Astrocyte (in vitro differentiated cells and primary cell): ENCODE measurements at regions not wholly inside any gene's neighbourhood (a gene's known extent, or its start where the extent isn't known, plus 50 kb on each side); places are given as distances from the start of the nearest gene placed in this dataset.

ENCODE experiments used
- DNase-seq: peaks from one replicate; pipeline ENCODE4 v3.0.0-alpha.2; 2010; ENCODE audit warnings: low read depth
- FAIRE-seq: peaks from 2 replicates; lab custom pipeline; 2011; peaks lifted over from hg19 to GRCh38; lab: Jason Lieb, UNC
- H2AFZ ChIP-seq: 2 replicates; pipeline ENCODE4 v1.6.0; 2012; ENCODE audit warnings: low read depth, low read length, inconsistent platforms
- H3K27ac ChIP-seq: 2 replicates; pipeline ENCODE4 v1.5.1; 2011; ENCODE audit warnings: low read depth, low read length, inconsistent platforms
- H3K27me3 ChIP-seq: 2 replicates; pipeline ENCODE4 v1.6.0; 2011; ENCODE audit warnings: low read length, inconsistent platforms; ENCODE audit not compliant: insufficient read depth
- H3K36me3 ChIP-seq: 2 replicates; pipeline ENCODE4 v1.5.1; 2011; ENCODE audit warnings: low read length, inconsistent platforms; ENCODE audit not compliant: insufficient read depth
- H3K4me1 ChIP-seq: 2 replicates; pipeline ENCODE4 v1.5.1; 2011; ENCODE audit warnings: low read length, inconsistent platforms; ENCODE audit not compliant: insufficient read depth
- H3K4me2 ChIP-seq: 2 replicates; pipeline ENCODE4 v1.6.0; 2012; ENCODE audit warnings: low read length, inconsistent platforms
- H3K4me3 ChIP-seq: 2 replicates; pipeline ENCODE4 v1.5.1; 2011; ENCODE audit warnings: low read depth, mild to moderate bottlenecking, low read length, inconsistent platforms; ENCODE audit not compliant: insufficient read depth
- H3K79me2 ChIP-seq: 2 replicates; pipeline ENCODE4 v1.6.0; 2012; ENCODE audit warnings: mild to moderate bottlenecking, low read length, inconsistent platforms; ENCODE audit not compliant: insufficient read depth
- H3K9ac ChIP-seq: 2 replicates; pipeline ENCODE4 v1.6.0; 2012; ENCODE audit warnings: mild to moderate bottlenecking, low read length, inconsistent platforms
- H3K9me3 ChIP-seq: 2 replicates; pipeline ENCODE4 v1.5.1; 2012; ENCODE audit warnings: low read depth, mild to moderate bottlenecking, low read length, inconsistent platforms; ENCODE audit not compliant: insufficient read depth
- H4K20me1 ChIP-seq: 2 replicates; pipeline ENCODE4 v1.6.0; 2012; ENCODE audit warnings: low read length, inconsistent platforms; ENCODE audit not compliant: insufficient read depth
- H3K27ac Mint-ChIP-seq: one replicate; pipeline ENCODE4 v1.8.0; 2021; ENCODE audit warnings: mild to moderate bottlenecking, mixed read lengths; ENCODE audit not compliant: unreplicated experiment
- H3K27me3 Mint-ChIP-seq: one replicate; pipeline ENCODE4 v1.8.0; 2021; ENCODE audit warnings: low read depth, mixed read lengths; ENCODE audit not compliant: unreplicated experiment
- H3K36me3 Mint-ChIP-seq: one replicate; pipeline ENCODE4 v1.8.0; 2021; ENCODE audit warnings: low read depth, mixed read lengths; ENCODE audit not compliant: unreplicated experiment
- H3K4me1 Mint-ChIP-seq: one replicate; pipeline ENCODE4 v1.8.0; 2021; ENCODE audit warnings: low read depth, mixed read lengths; ENCODE audit not compliant: unreplicated experiment
- H3K4me3 Mint-ChIP-seq: one replicate; pipeline ENCODE4 v1.8.0; 2021; ENCODE audit warnings: mild to moderate bottlenecking, moderate library complexity, mixed read lengths; ENCODE audit not compliant: unreplicated experiment
- H3K9me3 Mint-ChIP-seq: one replicate; pipeline ENCODE4 v1.8.0; 2021; ENCODE audit warnings: mild to moderate bottlenecking, mixed read lengths; ENCODE audit not compliant: unreplicated experiment
- EZH2 ChIP-seq: IDR thresholded peaks from 2 replicates; pipeline ENCODE4 v1.6.1; 2012; ENCODE audit warnings: mild to moderate bottlenecking, low read length, inconsistent platforms; ENCODE audit not compliant: insufficient read depth
- TF ChIP-seq, protein P1 (sequence below): IDR thresholded peaks from 2 replicates; pipeline ENCODE4 v1.5.1; 2011; ENCODE audit warnings: low read depth, mild to moderate bottlenecking, inconsistent platforms, low read length, moderate library complexity; ENCODE audit not compliant: insufficient read depth

GRCh38 chr14:51479584-51480325 lies 172.0 kb upstream of the FRMD6 start:
- H2AFZ ChIP-seq: no peak overlapping the region
- TF ChIP-seq EZH2: no peak
- TF ChIP-seq, protein P1, sequence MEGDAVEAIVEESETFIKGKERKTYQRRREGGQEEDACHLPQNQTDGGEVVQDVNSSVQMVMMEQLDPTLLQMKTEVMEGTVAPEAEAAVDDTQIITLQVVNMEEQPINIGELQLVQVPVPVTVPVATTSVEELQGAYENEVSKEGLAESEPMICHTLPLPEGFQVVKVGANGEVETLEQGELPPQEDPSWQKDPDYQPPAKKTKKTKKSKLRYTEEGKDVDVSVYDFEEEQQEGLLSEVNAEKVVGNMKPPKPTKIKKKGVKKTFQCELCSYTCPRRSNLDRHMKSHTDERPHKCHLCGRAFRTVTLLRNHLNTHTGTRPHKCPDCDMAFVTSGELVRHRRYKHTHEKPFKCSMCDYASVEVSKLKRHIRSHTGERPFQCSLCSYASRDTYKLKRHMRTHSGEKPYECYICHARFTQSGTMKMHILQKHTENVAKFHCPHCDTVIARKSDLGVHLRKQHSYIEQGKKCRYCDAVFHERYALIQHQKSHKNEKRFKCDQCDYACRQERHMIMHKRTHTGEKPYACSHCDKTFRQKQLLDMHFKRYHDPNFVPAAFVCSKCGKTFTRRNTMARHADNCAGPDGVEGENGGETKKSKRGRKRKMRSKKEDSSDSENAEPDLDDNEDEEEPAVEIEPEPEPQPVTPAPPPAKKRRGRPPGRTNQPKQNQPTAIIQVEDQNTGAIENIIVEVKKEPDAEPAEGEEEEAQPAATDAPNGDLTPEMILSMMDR: no peak
- Mint-ChIP-seq H3K36me3 (no peaks in the 10 kb centered on the region), H3K27me3 (no peaks in the 10 kb centered on the region), H3K27ac (no peak overlapping the region), H3K4me1 (peaks cover 7% of the 10 kb centered on the region), H3K9me3 (peaks cover 2% of the 10 kb centered on the region), H3K4me3 (no peak overlapping the region)
- peak; percentile 35 for DNase-seq
- no peak overlapping the region for H3K27ac ChIP-seq
- no peak overlapping the region for H3K9ac ChIP-seq
- H3K4me2 ChIP-seq: no peak overlapping the region
- FAIRE-seq: no peak
- no peaks in the 10 kb centered on the region for H3K36me3 ChIP-seq
- no peaks in the 10 kb centered on the region for H3K9me3 ChIP-seq
- H4K20me1 ChIP-seq: no peaks in the 10 kb centered on the region
- H3K79me2 ChIP-seq: no peaks in the 10 kb centered on the region
- H3K4me3 ChIP-seq: no peak overlapping the region
- H3K4me1 ChIP-seq: peaks cover 5% of the 10 kb centered on the region
- no peaks in the 10 kb centered on the region for H3K27me3 ChIP-seq

DNA sequence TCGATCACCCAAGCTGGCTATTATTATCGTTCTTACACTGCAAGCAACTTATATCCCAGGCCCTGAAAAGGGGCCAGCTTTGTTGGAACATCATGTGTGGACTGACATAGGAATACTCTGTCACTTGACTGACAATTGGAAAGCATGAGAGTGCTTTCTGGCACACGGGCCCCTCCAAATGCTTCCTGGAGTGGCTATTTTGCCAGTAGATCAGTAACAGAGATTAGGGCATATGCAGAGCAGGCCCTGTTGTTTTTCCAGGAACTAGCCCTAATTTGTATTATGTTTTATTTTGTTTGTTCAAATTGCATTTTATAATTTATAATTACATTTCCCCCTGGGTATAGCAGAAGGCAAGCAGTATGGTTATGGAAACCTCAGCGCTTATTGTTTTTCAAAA lies 170.1 kb upstream of the FRMD6 start:
- Mint-ChIP-seq H3K27me3 (no peaks in the 10 kb centered on the region), H3K9me3 (peaks cover 2% of the 10 kb centered on the region), H3K4me3 (no peak overlapping the region), H3K27ac (no peak overlapping the region), H3K36me3 (no peaks in the 10 kb centered on the region), H3K4me1 (no peaks in the 10 kb centered on the region)
- no peak overlapping the region for H3K9ac ChIP-seq
- no peak overlapping the region for H2AFZ ChIP-seq
- peaks cover 5% of the 10 kb centered on the region for H3K4me1 ChIP-seq
- H3K9me3 ChIP-seq: no peaks in the 10 kb centered on the region
- DNase-seq (no peak), FAIRE-seq (no peak)
- H3K4me2 ChIP-seq: no peak overlapping the region
- no peak overlapping the region for H3K4me3 ChIP-seq
- no peaks in the 10 kb centered on the region for H4K20me1 ChIP-seq
- no peaks in the 10 kb centered on the region for H3K36me3 ChIP-seq
- no peaks in the 10 kb centered on the region for H3K27me3 ChIP-seq
- no peak overlapping the region for H3K27ac ChIP-seq
- H3K79me2 ChIP-seq: no peaks in the 10 kb centered on the region
- TF ChIP-seq, protein P1: no peak
- TF ChIP-seq EZH2: no peak

DNA sequence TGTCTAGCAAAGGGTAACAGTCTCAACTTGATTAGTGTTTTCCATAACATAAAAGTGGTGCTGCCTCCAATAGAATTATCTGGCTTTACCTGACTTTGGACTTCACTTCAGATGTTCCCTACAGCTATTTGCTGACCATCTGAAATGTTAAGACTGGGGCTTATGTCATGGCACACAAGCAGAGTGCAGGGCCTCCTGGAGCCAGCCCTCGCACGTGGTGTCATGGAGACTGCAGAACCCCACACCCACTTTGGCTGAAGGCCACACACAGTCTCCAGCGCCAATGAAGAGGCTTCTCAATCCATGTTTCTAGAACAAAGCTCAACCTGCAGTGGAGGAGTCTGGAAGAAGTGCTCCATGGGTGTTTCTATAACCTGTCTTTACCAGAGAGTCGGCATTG lies 169.6 kb upstream of the FRMD6 start:
- H3K4me3 Mint-ChIP-seq: no peak overlapping the region
- no peaks in the 10 kb centered on the region for H3K27me3 ChIP-seq
- H3K27me3 Mint-ChIP-seq: no peaks in the 10 kb centered on the region
- H3K4me3 ChIP-seq: no peak overlapping the region
- TF ChIP-seq, protein P1: no peak
- no peak for TF ChIP-seq EZH2
- H3K4me2 ChIP-seq: no peak overlapping the region
- no peaks in the 10 kb centered on the region for H3K79me2 ChIP-seq
- DNase-seq (no peak), FAIRE-seq (no peak)
- no peak overlapping the region for H3K27ac Mint-ChIP-seq
- no peak overlapping the region for H2AFZ ChIP-seq
- H3K9ac ChIP-seq: no peak overlapping the region
- no peaks in the 10 kb centered on the region for H3K9me3 ChIP-seq
- H3K27ac ChIP-seq: no peak overlapping the region
- H3K9me3 Mint-ChIP-seq: peaks cover 2% of the 10 kb centered on the region
- H3K36me3 Mint-ChIP-seq: no peaks in the 10 kb centered on the region
- no peaks in the 10 kb centered on the region for H4K20me1 ChIP-seq
- H3K4me1 Mint-ChIP-seq: no peaks in the 10 kb centered on the region
- H3K4me1 ChIP-seq: peaks cover 5% of the 10 kb centered on the region
- no peaks in the 10 kb centered on the region for H3K36me3 ChIP-seq
